ENCODE measurements at regions not wholly inside any gene's neighbourhood (a gene's known extent, or its start where the extent isn't known, plus 50 kb on each side); places are given as distances from the start of the nearest gene placed in this dataset.

- intact Hi-C loops (cut with DNase I): no loop called here
- no peaks in the 10 kb centered on the region for H3K4me1 ChIP-seq
- no peaks in the 10 kb centered on the region for H3K9me3 ChIP-seq
- DNase-seq: no peak
- no peak for TF ChIP-seq CTCF (IDR thresholded peaks at IDR 0.05)
- H3K36me3 ChIP-seq (ENCODE audit: insufficient read depth in 1 of 2, low read depth in 1 of 2): no peaks in the 10 kb centered on the region
- no peak overlapping the region for H3K4me3 ChIP-seq
- WGBS, 3 donors: 40 to 44% (median 42%) methylated on average over 10 of the region's 10 CpGs
- no peak overlapping the region for H3K27ac ChIP-seq
- H3K27me3 ChIP-seq (ENCODE audit: insufficient read depth in 3 of 3, low read length in 2 of 3): no peaks in the 10 kb centered on the region
- no peak for ATAC-seq
Observed at GRCh38 chr9:2966565-2967300, 122.8 kb upstream of the PUM3 start.

- intact Hi-C loops (cut with DNase I): no loop called here
- Histone ChIP-seq H3K4me1 (no peaks in the 10 kb centered on the region), H3K36me3 (ENCODE audit: insufficient read depth in 1 of 2, low read depth in 1 of 2) (no peaks in the 10 kb centered on the region), H3K4me3 (no peak overlapping the region), H3K9me3 (no peaks in the 10 kb centered on the region), H3K27ac (no peak overlapping the region), H3K27me3 (ENCODE audit: insufficient read depth in 3 of 3, low read length in 2 of 3) (peaks cover 0 to 2% (median 0%) of the 10 kb centered on the region in 3 donors)
- no peak for ATAC-seq
- no peak for DNase-seq
- TF ChIP-seq CTCF (IDR thresholded peaks at IDR 0.05): no peak
- WGBS, 3 donors: 57 to 65% (median 57%) methylated on average over 6 of the region's 6 CpGs
Observed at GRCh38 chr9:2964470-2964869, 120.6 kb upstream of the PUM3 start.

GRCh38 chr9:2963307-2963706, 119.4 kb upstream of the PUM3 start:
- no peak for ATAC-seq
- 89 to 93% (median 91%) methylated on average over 2 of the region's 2 CpGs for WGBS, 3 donors
- H3K4me3 ChIP-seq: no peak overlapping the region
- DNase-seq: no peak
- H3K9me3 ChIP-seq: no peaks in the 10 kb centered on the region
- no peaks in the 10 kb centered on the region for H3K36me3 ChIP-seq (ENCODE audit: insufficient read depth in 1 of 2, low read depth in 1 of 2)
- no peaks in the 10 kb centered on the region for H3K4me1 ChIP-seq
- no peak for TF ChIP-seq CTCF (IDR thresholded peaks at IDR 0.05)
- H3K27ac ChIP-seq: no peak overlapping the region
- intact Hi-C loops (cut with DNase I): no loop called here
- peaks cover 0 to 2% (median 0%) of the 10 kb centered on the region in 3 donors for H3K27me3 ChIP-seq (ENCODE audit: insufficient read depth in 3 of 3, low read length in 2 of 3)

GRCh38 chr9:2962471-2963172, 118.7 kb upstream of the PUM3 start:
- H3K27me3 ChIP-seq (ENCODE audit: insufficient read depth in 3 of 3, low read length in 2 of 3): peaks cover 0 to 2% (median 0%) of the 10 kb centered on the region in 3 donors
- no peaks in the 10 kb centered on the region for H3K36me3 ChIP-seq (ENCODE audit: insufficient read depth in 1 of 2, low read depth in 1 of 2)
- no peak overlapping the region for H3K4me3 ChIP-seq
- H3K27ac ChIP-seq: no peak overlapping the region
- no peak for TF ChIP-seq CTCF (IDR thresholded peaks at IDR 0.05)
- H3K9me3 ChIP-seq: no peaks in the 10 kb centered on the region
- WGBS, 3 donors: 83 to 88% (median 88%) methylated on average over 6 of the region's 6 CpGs
- intact Hi-C loops (cut with DNase I): no loop called here
- ATAC-seq: no peak
- DNase-seq: no peak
- no peaks in the 10 kb centered on the region for H3K4me1 ChIP-seq
